Stimulated activated CD8-positive, alpha-beta memory T cell treated with anti-CD3 and anti-CD28 coated beads, Interleukin-7, amount 100 ng/mL, for 1 hour (primary cell): ENCODE measurements at regions not wholly inside any gene's neighbourhood (a gene's known extent, or its start where the extent isn't known, plus 50 kb on each side); places are given as distances from the start of the nearest gene placed in this dataset.

ENCODE experiments used
- DNase-seq, 2 donors: peaks; one replicate each; pipeline ENCODE4 v3.0.0-alpha.2; 2020; ENCODE audit warnings: low read depth in 2 of 2

- no peak for DNase-seq
Measured at GRCh38 chr2:42856106-42856860, 63.9 kb upstream of the HAAO start.

DNA sequence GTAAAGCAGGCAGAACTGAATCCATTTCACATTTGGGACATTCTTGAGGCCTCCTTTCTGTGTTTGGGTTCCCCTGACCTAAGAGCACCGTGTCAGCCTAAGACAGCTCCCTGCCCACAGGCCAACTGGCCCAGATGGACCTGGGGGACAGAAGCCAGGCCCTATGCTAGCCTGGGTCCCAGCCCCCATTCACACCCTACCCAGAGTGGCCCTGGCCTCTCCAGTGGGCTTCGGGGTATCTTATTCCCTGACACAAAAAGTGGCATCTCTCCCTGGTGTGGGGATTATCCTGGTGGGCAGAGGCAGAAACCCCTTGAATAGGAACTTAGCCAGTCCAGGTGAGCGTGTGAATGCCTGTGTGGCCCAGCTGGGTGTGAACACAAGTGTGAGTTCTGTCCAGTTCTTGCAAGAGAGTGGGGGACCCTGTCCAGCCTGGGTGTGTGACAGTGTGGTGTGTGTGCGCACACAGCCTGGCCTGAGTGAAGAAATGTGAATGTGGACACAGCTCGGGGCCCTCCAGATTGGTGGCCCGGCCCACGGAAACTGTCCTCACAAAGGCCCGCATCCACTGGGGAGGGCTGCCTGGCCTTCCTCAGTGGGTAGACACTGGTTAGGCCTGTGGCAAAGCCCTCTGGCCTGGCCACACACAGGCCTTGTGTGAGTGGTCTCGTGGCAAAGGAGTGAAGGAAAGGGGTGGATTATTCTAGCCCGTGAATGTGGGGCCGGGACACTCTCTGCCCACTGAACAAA, 63.0 kb upstream of the HAAO start:
- no peak for DNase-seq

GRCh38 chr2:42854207-42854818, 61.9 kb upstream of the HAAO start:
- no peak for DNase-seq

DNA sequence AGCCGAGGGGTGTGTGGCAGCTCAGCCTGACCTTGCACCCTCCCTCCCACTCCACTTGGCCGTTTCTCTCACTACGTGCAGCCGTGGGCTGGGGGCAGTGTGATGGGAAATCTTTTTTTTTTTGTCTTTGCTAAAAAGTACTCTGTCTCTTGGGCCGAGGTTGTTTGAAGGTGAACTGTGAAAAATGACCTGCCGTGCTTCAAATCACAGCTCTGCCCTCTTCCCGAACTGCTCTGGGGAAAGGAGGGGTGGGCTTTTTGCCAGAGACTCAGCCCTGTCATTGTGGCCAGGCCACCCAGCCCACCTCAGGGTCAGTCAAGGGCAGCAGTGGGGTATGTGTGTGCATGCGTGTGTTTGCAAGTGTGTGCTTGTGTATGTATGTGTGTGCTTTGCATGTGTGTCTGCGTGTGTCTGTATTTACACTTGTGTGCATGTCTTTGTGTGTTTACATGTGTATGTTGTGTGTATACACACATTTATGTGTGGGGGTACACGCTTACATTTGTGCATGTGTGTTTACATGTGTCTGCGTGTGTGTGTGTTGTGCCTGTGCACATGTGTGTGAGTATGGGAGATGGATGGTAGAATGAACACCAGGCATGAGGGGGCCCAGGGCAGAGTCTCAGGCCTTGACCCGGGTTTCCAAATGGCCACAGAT, 61.3 kb upstream of the HAAO start:
- no peak for DNase-seq

- no peak for DNase-seq
Measured at GRCh38 chr2:42852798-42853197, 60.4 kb upstream of the HAAO start.

GRCh38 chr2:42851740-42852250, 59.4 kb upstream of the HAAO start:
- no peak for DNase-seq

- DNase-seq, result no peak
Measured at GRCh38 chr2:42851186-42851585, 58.8 kb upstream of the HAAO start.

GRCh38 chr2:42850016-42850805, 57.8 kb upstream of the HAAO start:
- no peak for DNase-seq

DNA sequence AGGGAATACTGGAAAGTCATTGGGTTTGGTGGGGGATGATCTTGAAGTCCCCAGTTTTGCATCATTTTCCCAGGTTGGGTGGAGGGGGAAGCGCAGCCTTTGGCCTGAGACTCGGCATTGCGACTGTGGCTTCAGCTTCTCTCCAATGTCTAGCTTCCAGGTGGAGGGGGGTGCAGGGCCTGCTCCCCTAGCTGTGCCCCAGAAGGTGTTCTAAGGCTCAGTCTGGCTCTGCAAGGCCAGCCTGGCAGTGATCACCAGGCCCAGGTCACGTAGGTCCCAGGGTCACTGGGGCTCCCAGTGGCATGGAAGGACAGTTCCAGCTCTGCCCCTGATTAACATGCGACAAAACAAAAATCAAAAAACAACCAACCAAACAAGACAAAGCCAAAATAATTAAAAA, 56.9 kb upstream of the HAAO start:
- no peak for DNase-seq

- DNase-seq, result no peak
Measured at GRCh38 chr2:42848726-42849290, 56.4 kb upstream of the HAAO start.

DNA sequence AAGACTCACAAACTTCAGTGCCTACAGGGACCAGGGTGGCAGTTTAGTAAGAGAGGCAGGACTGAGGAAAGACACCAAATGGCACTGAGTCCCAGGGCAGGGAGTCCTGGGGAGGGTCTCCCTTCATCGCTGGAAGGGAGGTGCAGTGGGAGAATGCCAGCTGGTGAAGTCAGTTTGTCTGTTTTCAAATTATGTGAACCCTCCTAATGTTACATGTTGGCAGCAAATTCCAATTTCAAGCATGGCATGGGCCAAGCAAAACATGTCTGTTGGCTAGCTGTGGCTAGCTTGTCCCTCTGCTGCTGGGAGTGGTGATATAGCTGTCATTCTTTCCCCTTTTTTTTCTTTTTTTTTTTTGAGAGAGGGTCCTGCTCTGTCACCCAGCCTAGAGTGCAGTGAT, 55.9 kb upstream of the HAAO start:
- no peak for DNase-seq

- DNase-seq, result no peak
Measured at GRCh38 chr2:42847596-42848151, 55.3 kb upstream of the HAAO start.

DNA sequence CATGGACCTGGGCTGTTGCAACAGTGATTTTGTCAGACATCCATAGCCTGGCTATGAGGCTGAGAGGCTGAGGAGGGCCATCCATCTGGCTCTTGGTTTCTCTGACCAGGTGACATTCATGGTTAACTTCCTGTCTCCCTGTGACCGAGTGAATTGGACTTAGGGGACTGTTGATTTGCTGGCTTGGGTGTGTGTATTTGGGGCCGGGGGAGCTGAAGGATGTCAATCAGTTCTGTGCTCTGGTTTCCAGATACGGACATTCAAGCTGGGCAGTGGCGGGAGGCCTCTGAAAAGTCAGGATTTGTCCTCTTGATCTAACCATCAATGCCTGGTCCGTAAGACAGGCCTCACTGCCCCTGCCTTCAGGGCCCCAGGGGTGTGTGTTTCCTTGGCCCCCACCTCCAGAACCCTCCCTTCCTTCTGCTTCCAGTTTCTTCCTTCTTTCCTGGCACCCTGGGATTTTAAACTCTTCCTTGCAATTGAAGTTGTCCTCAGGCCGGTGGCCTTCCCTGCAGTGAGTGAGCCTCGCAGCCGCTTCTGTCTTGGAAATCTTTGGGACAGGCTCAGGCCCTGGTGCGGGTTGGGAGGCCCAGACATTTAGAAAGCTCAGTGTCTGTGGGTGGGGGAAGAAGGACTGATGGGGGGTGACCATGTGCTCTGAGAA, 54.7 kb upstream of the HAAO start:
- no peak for DNase-seq

- DNase-seq, result no peak
Measured at GRCh38 chr2:42846026-42846425, 53.6 kb upstream of the HAAO start.

- no peak for DNase-seq
Measured at GRCh38 chr2:42844901-42845821, 52.8 kb upstream of the HAAO start.

DNA sequence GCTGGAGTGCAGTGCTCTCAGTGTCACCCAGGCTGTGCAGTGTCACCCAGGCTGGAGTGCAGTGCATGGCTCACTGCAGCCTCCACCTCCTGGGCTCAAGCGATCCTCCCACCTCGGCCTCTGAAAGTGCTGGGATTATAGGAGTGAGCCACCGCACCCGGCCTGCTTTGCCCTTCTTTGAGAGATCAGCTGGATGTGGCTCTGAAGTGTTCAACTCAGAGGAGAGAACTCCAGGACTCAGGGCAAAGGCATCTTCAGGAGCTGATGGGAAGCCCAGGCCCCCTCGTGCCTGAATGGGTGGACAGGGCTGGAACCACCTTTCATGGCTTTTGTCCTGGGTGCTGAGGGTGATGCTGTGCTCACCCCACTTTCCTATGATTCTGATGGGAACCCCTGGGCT, 52.0 kb upstream of the HAAO start:
- DNase-seq, result no peak

DNA sequence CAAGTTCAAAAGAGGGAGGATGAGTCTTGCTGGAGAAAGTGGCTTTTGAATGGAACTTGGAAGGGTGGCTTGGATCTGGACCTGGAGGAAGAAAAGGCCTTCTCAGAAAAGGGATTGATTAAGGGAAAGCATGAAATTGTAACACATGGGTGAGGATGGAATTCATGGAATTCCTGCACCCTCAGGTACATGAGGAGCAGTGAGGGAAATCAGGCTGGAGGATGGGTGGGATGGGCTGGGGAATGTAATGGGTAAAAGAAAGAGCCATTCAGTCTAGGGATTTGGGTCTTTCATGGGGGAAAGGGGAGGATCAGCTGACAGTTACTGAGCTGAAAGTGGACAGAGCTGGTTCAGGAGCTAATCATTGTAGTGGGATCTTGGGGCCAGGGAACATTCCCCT, 51.2 kb upstream of the HAAO start:
- no peak for DNase-seq

- no peak for DNase-seq
Measured at GRCh38 chr2:42843131-42843530, 50.7 kb upstream of the HAAO start.

- DNase-seq, result no peak
Measured at GRCh38 chr2:42842466-42842865, 50.1 kb upstream of the HAAO start.
